NCI-H1930 (cell line): ENCODE measurements at regions not wholly inside any gene's neighbourhood (a gene's known extent, or its start where the extent isn't known, plus 50 kb on each side); places are given as distances from the start of the nearest gene placed in this dataset.
"Not testable (repeated sequence)": the region's sequence is repeated elsewhere in the genome, so short reads cannot be mapped to it uniquely, and the experiment has no call there.

Experiments used
- DNase-seq, 2 experiments: peaks; one replicate each; lab custom pipeline; 2025; lab: John Stamatoyannopoulos, UW

- DNase-seq, result no peak
Observed at GRCh38 chr7:68550027-68550426, 1048.2 kb upstream of the AUTS2 start.

GRCh38 chr7:68550635-68551034 is 1047.6 kb upstream of the AUTS2 start:
- DNase-seq, result no peak

- DNase-seq, result no peak
Observed at GRCh38 chr7:68556537-68556936, 1041.7 kb upstream of the AUTS2 start.

GRCh38 chr7:68559518-68559917 is 1038.8 kb upstream of the AUTS2 start:
- no peak for DNase-seq

GRCh38 chr7:68562323-68562899 is 1035.9 kb upstream of the AUTS2 start:
- DNase-seq, result no peak

- no peak for DNase-seq
Observed at GRCh38 chr7:68564306-68565135, 1033.8 kb upstream of the AUTS2 start.

GRCh38 chr7:68571286-68571685 is 1027.0 kb upstream of the AUTS2 start:
- DNase-seq, result no peak

- peak; percentile 67 to 75 for DNase-seq
Observed at GRCh38 chr7:68573271-68574005, 1024.8 kb upstream of the AUTS2 start.

- DNase-seq, result no peak
Observed at GRCh38 chr7:68576366-68576765, 1021.9 kb upstream of the AUTS2 start.

- DNase-seq, result no peak
Observed at GRCh38 chr7:68581417-68581816, 1016.9 kb upstream of the AUTS2 start.

GRCh38 chr7:68587599-68587998 is 1010.7 kb upstream of the AUTS2 start:
- no peak for DNase-seq

- no peak for DNase-seq
Observed at GRCh38 chr7:68601826-68602225, 996.4 kb upstream of the AUTS2 start.

- no peak for DNase-seq
Observed at GRCh38 chr7:68604541-68604940, 993.7 kb upstream of the AUTS2 start.

GRCh38 chr7:68610701-68611100 is 987.6 kb upstream of the AUTS2 start:
- no peak for DNase-seq

- DNase-seq, result peak in 1 of 2 experiments; percentile 37
Observed at GRCh38 chr7:68613405-68613804, 984.9 kb upstream of the AUTS2 start.

- DNase-seq, result no peak
Observed at GRCh38 chr7:68613897-68614296, 984.4 kb upstream of the AUTS2 start.

- DNase-seq, result no peak
Observed at GRCh38 chr7:68619526-68619925, 978.7 kb upstream of the AUTS2 start.

- peak; percentile 90 for DNase-seq
Observed at GRCh38 chr7:68622500-68622899, 975.8 kb upstream of the AUTS2 start.

GRCh38 chr7:68623030-68623429 is 975.2 kb upstream of the AUTS2 start:
- peak in 1 of 2 experiments; percentile 66 for DNase-seq

GRCh38 chr7:68627247-68627864 is 970.9 kb upstream of the AUTS2 start:
- no peak for DNase-seq

- DNase-seq, result not testable (repeated sequence)
Observed at GRCh38 chr7:68630914-68631313, 967.4 kb upstream of the AUTS2 start.

GRCh38 chr7:68640103-68640502 is 958.2 kb upstream of the AUTS2 start:
- no peak for DNase-seq
